Gastroesophageal sphincter (tissue), 4 donors: ENCODE measurements at regions not wholly inside any gene's neighbourhood (a gene's known extent, or its start where the extent isn't known, plus 50 kb on each side); places are given as distances from the start of the nearest gene placed in this dataset.
A peak's percentile ranks its signal among the peaks of the same experiment; 100 is the strongest.

Experiments
- ATAC-seq: fragments of 150-250 bp; one replicate; pipeline ENCODE4 v1.9.1; 2016; ENCODE audit warnings: mild to moderate bottlenecking, moderate library complexity
- H3K27ac ChIP-seq, 4 donors: fragments of 200-600 bp; sonication (generic) in 3 of 4; 1 replicate in 3 of 4; 2 replicates in 1 of 4; pipeline ENCODE4 v1.5.1; 2016 to 2019
- H3K27me3 ChIP-seq: fragments of 200-600 bp; sonication (generic); one replicate; pipeline ENCODE4 v1.5.1; 2019
- H3K36me3 ChIP-seq, 2 donors: fragments of 200-600 bp; sonication (generic); one replicate each; pipeline ENCODE4 v1.5.1; 2019; ENCODE audit warnings: control low read depth in 1 of 2
- H3K4me1 ChIP-seq, 3 donors: fragments of 200-600 bp; sonication (generic); 1 replicate in 2 of 3; 2 replicates in 1 of 3; pipeline ENCODE4 v1.5.1; 2016 to 2019; ENCODE audit warnings: control low read depth in 2 of 3
- H3K4me3 ChIP-seq, 2 donors: fragments of 200-600 bp; sonication (generic); one replicate each; pipeline ENCODE4 v1.5.1; 2019; ENCODE audit warnings: mild to moderate bottlenecking in 1 of 2, moderate library complexity in 1 of 2
- H3K9me3 ChIP-seq, 3 donors: fragments of 200-600 bp; sonication (generic); one replicate each; pipeline ENCODE4 v1.5.1; 2017 to 2019; ENCODE audit warnings: control low read depth in 2 of 3
- CTCF ChIP-seq, 4 experiments: fragments of 200-600 bp in 2 of 4; fragments of 450-650 bp in 2 of 4; sonication (generic) in 1 of 4; IDR thresholded peaks; one replicate each; pipeline ENCODE4 v1.5.1; 2017 to 2019; ENCODE audit warnings: antibody characterized with exemption in 4 of 4, mild to moderate bottlenecking in 2 of 4, moderate library complexity in 2 of 4
- EP300 ChIP-seq: sonication (generic); formaldehyde crosslinking; IDR thresholded peaks from one replicate; pipeline ENCODE4 v1.6.1; 2017; ENCODE audit warnings: antibody characterized with exemption, mild to moderate bottlenecking
- POLR2A ChIP-seq, 2 donors: fragments of 450-650 bp; IDR thresholded peaks; one replicate each; pipeline ENCODE4 v1.6.1; 2017; ENCODE audit warnings: antibody characterized with exemption in 2 of 2, mild to moderate bottlenecking in 2 of 2, moderate library complexity in 1 of 2
- POLR2AphosphoS5 ChIP-seq: sonication (generic); formaldehyde crosslinking; IDR thresholded peaks from one replicate; pipeline ENCODE4 v1.6.1; 2017; ENCODE audit warnings: antibody characterized with exemption
- WGBS, 2 donors: methylation state at CpG; one replicate each; pipeline ENCODE4 v1.1.5; 2018; ENCODE audit warnings: low coverage in 1 of 2; 5-methylcytosine and 5-hydroxymethylcytosine counted together

- TF ChIP-seq POLR2AphosphoS5 (no peak), EP300 (no peak), POLR2A (IDR thresholded peaks at IDR 0.05) (no peak), CTCF (IDR thresholded peaks at IDR 0.05) (peak; percentile 25 to 89 (median 71))
These were observed 52.0 kb downstream of the RPP21 start for GRCh38 chr6:30396833-30397479.

GRCh38 chr6:30397697-30398096 is 52.7 kb downstream of the RPP21 start:
- WGBS, 2 donors, result 55 to 93% methylated on average over 2 to 3 of the region's 3 CpGs
- TF ChIP-seq POLR2AphosphoS5, result no peak
- TF ChIP-seq POLR2A (IDR thresholded peaks at IDR 0.05), result no peak
- no peak for TF ChIP-seq EP300
- TF ChIP-seq CTCF (IDR thresholded peaks at IDR 0.05), result no peak
- no peak for ATAC-seq
- Histone ChIP-seq H3K4me1 (peaks cover 0 to 7% (median 0%) of the 10 kb centered on the region in 3 donors), H3K27ac (no peak overlapping the region), H3K36me3 (no peaks in the 10 kb centered on the region), H3K4me3 (no peak overlapping the region), H3K27me3 (peaks cover 28% of the 10 kb centered on the region), H3K9me3 (no peaks in the 10 kb centered on the region)

More at GRCh38 chr6:30396833-30397479, 52.0 kb downstream of the RPP21 start:
- WGBS, 2 donors, result 37% methylated on average over 4 of the region's 20 CpGs; no CpG with 5 or more reads in 1 of the 2 donors
- Histone ChIP-seq H3K4me3 (no peak overlapping the region), H3K27me3 (peaks cover 34% of the 10 kb centered on the region), H3K4me1 (peaks cover 0 to 7% (median 0%) of the 10 kb centered on the region in 3 donors), H3K27ac (no peak overlapping the region), H3K36me3 (no peaks in the 10 kb centered on the region), H3K9me3 (no peaks in the 10 kb centered on the region)
- peak; percentile 95 for ATAC-seq

GRCh38 chr6:30399390-30400058 is 54.6 kb downstream of the RPP21 start:
- TF ChIP-seq EP300 (no peak), POLR2A (IDR thresholded peaks at IDR 0.05) (no peak), CTCF (IDR thresholded peaks at IDR 0.05) (no peak), POLR2AphosphoS5 (no peak)
- Histone ChIP-seq H3K36me3 (no peaks in the 10 kb centered on the region), H3K27ac (no peak overlapping the region), H3K4me1 (peaks cover 0 to 7% (median 0%) of the 10 kb centered on the region in 3 donors), H3K9me3 (no peaks in the 10 kb centered on the region), H3K27me3 (peaks cover 27% of the 10 kb centered on the region), H3K4me3 (no peak overlapping the region)
- 79 to 100% methylated on average over 2 of the region's 2 CpGs for WGBS, 2 donors
- ATAC-seq, result no peak

GRCh38 chr6:30405934-30406333 is 61.0 kb downstream of the RPP21 start:
- Histone ChIP-seq H3K27me3 (peaks cover 40% of the 10 kb centered on the region), H3K27ac (no peak overlapping the region), H3K4me1 (no peaks in the 10 kb centered on the region), H3K9me3 (peaks cover 0 to 18% (median 0%) of the 10 kb centered on the region in 3 donors), H3K4me3 (no peak overlapping the region), H3K36me3 (no peaks in the 10 kb centered on the region)
- TF ChIP-seq CTCF (IDR thresholded peaks at IDR 0.05), result no peak
- TF ChIP-seq EP300, result no peak
- no peak for TF ChIP-seq POLR2AphosphoS5
- no peak for TF ChIP-seq POLR2A (IDR thresholded peaks at IDR 0.05)
- no peak for ATAC-seq
- WGBS, 2 donors, result 72 to 73% methylated on average over 2 of the region's 2 CpGs

GRCh38 chr6:30409184-30409583 is 64.2 kb downstream of the RPP21 start:
- no peak for TF ChIP-seq POLR2AphosphoS5
- TF ChIP-seq EP300, result no peak
- no peak for TF ChIP-seq CTCF (IDR thresholded peaks at IDR 0.05)
- TF ChIP-seq POLR2A (IDR thresholded peaks at IDR 0.05), result no peak
- no peaks in the 10 kb centered on the region for H3K36me3 ChIP-seq
- peaks cover 60% of the 10 kb centered on the region for H3K27me3 ChIP-seq
- 66% methylated on average over 2 of the region's 2 CpGs; no CpG with 5 or more reads in 1 of the 2 donors for WGBS, 2 donors
- no peak for ATAC-seq
- H3K9me3 ChIP-seq, result peaks cover 0 to 18% (median 0%) of the 10 kb centered on the region in 3 donors
- H3K4me3 ChIP-seq, result no peak overlapping the region
- H3K4me1 ChIP-seq, result no peaks in the 10 kb centered on the region
- H3K27ac ChIP-seq, result no peak overlapping the region
